ENCODE measurements at regions not wholly inside any gene's neighbourhood (a gene's known extent, or its start where the extent isn't known, plus 50 kb on each side); places are given as distances from the start of the nearest gene placed in this dataset.

GRCh38 chr20:55830121-55830827 is 175.0 kb downstream of the CBLN4 start:
- no peak overlapping the region for H2AK5ac ChIP-seq (ENCODE audit: insufficient read length, low read length)
- H3K4me1 ChIP-seq (ENCODE audit: insufficient read depth, low read length), result no peaks in the 10 kb centered on the region
- no peak overlapping the region for H2BK12ac ChIP-seq (ENCODE audit: insufficient read length, low read depth, low read length)
- H3K79me1 ChIP-seq (ENCODE audit: insufficient read depth, low read depth, low read length, poor library complexity, severe bottlenecking), result no peaks in the 10 kb centered on the region
- no CpG with 5 or more reads among the region's 4 CpGs for WGBS (ENCODE audit: extremely low coverage, insufficient read length, low lambda C conversion rate)
- H4K5ac ChIP-seq (ENCODE audit: insufficient read length, low read depth, low read length), result no peak overlapping the region
- no peak overlapping the region for H2AFZ ChIP-seq (ENCODE audit: low read length)
- H3T11ph ChIP-seq (ENCODE audit: low read length), result no peak overlapping the region
- Mint-ChIP-seq H3K4me1 (no peaks in the 10 kb centered on the region), H3K27me3 (ENCODE audit: low read depth) (peaks cover 3% of the 10 kb centered on the region; the same call in 1 of the 2 replicates), H3K27ac (no peak overlapping the region), H3K9me3 (peaks cover 74 to 86% of the 10 kb centered on the region in 2 experiments), H3K4me3 (no peak overlapping the region), H3K36me3 (ENCODE audit: insufficient read depth in 1 of 3, low read depth in 3 of 3) (peaks cover 0 to 23% (median 0%) of the 10 kb centered on the region in 3 experiments; a peak in 5 of 7 replicates)
- no peak for TF ChIP-seq CTCF (conservative IDR thresholded peaks at IDR 0.05)
- H3K23me2 ChIP-seq (ENCODE audit: insufficient read length, low read depth, low read length, poor library complexity, severe bottlenecking), result no peaks in the 10 kb centered on the region
- H3K18ac ChIP-seq (ENCODE audit: insufficient read length, low read depth, low read length), result no peak overlapping the region
- H2BK5ac ChIP-seq (ENCODE audit: insufficient read length, low read length), result no peak overlapping the region
- H3K27ac ChIP-seq (ENCODE audit: insufficient read length, low read depth, low read length), result no peak overlapping the region
- no peak overlapping the region for H4K91ac ChIP-seq (ENCODE audit: insufficient read length, low read depth, low read length)
- no peak overlapping the region for H3K23ac ChIP-seq (ENCODE audit: insufficient read length, low read depth, low read length)
- H2BK20ac ChIP-seq (ENCODE audit: low read depth, low read length, poor library complexity, severe bottlenecking), result no peak overlapping the region
- no peaks in the 10 kb centered on the region for H3K79me2 ChIP-seq (ENCODE audit: insufficient read depth, low read length)
- no peak overlapping the region for H2BK120ac ChIP-seq (ENCODE audit: low read depth, low read length, poor library complexity, severe bottlenecking)
- H3K56ac ChIP-seq (ENCODE audit: insufficient read length, low read depth, low read length), result no peak overlapping the region
- H4K8ac ChIP-seq (replicated peaks; ENCODE audit: insufficient read length, low read depth, low read length), result no peak overlapping the region
- H2BK15ac ChIP-seq (ENCODE audit: low read depth, low read length), result no peak overlapping the region
- H3K4ac ChIP-seq (ENCODE audit: low read depth, low read length), result no peak overlapping the region
- no peaks in the 10 kb centered on the region for H4K20me1 ChIP-seq (ENCODE audit: control insufficient read depth, insufficient read depth, insufficient read length)
- H3K14ac ChIP-seq (ENCODE audit: insufficient read depth, low read length), result no peak overlapping the region
- no peak for DNase-seq
- no peak overlapping the region for H3K4me2 ChIP-seq (ENCODE audit: insufficient read depth, insufficient read length, low read length)
- no peaks in the 10 kb centered on the region for H3K27me3 ChIP-seq (ENCODE audit: insufficient read depth, low read length)
- no peak overlapping the region for H3K9ac ChIP-seq (ENCODE audit: extremely low read depth, insufficient read length, low read length)
- H3K9me3 ChIP-seq (ENCODE audit: control insufficient read depth, low read depth, low read length), result peaks cover 20% of the 10 kb centered on the region

Measured in H9 (cell line).